ENCODE measurements at regions not wholly inside any gene's neighbourhood (a gene's known extent, or its start where the extent isn't known, plus 50 kb on each side); places are given as distances from the start of the nearest gene placed in this dataset.

DNA sequence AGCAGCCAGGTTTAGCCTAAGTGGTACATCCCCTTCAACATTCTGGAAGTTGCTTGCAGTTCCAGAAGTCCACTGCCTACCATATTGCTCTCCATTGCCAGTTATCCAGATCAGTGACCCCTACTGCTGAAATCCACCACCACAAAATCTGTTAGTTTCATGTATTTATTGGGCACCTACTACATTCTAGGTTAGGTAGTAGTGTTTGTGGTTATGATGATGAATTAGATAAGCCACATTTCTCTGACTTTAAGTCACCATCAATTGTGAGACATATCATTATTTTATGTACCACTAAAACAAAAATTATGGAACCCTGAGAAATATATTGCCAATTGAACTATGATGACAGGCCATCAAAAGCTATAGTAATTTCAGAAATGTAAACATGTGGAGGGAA lies 139.5 kb upstream of the PKDCC start:
- TF ChIP-seq, protein P1, sequence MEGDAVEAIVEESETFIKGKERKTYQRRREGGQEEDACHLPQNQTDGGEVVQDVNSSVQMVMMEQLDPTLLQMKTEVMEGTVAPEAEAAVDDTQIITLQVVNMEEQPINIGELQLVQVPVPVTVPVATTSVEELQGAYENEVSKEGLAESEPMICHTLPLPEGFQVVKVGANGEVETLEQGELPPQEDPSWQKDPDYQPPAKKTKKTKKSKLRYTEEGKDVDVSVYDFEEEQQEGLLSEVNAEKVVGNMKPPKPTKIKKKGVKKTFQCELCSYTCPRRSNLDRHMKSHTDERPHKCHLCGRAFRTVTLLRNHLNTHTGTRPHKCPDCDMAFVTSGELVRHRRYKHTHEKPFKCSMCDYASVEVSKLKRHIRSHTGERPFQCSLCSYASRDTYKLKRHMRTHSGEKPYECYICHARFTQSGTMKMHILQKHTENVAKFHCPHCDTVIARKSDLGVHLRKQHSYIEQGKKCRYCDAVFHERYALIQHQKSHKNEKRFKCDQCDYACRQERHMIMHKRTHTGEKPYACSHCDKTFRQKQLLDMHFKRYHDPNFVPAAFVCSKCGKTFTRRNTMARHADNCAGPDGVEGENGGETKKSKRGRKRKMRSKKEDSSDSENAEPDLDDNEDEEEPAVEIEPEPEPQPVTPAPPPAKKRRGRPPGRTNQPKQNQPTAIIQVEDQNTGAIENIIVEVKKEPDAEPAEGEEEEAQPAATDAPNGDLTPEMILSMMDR (IDR thresholded peaks at IDR 0.05; ENCODE audit: low read depth, low read length), result no peak
- no peak for TF ChIP-seq EZH2phosphoT487 (IDR thresholded peaks at IDR 0.05; ENCODE audit: low read depth)
